GM10248 (cell line): ENCODE measurements at regions not wholly inside any gene's neighbourhood (a gene's known extent, or its start where the extent isn't known, plus 50 kb on each side); places are given as distances from the start of the nearest gene placed in this dataset.

ENCODE experiments used
- CTCF ChIA-PET: fragments of 300-600 bp; sonication (Branson Sonifier 250); formaldehyde crosslinking; extraction: SDS; loops from one replicate; lab custom pipeline; 2021; ENCODE audit warnings: antibody characterized with exemption; lab: Yijun Ruan, JAX
- POLR2A ChIA-PET: fragments of 350-650 bp; sonication (Branson Sonifier 250); formaldehyde crosslinking; extraction: SDS; loops from one replicate; lab custom pipeline; 2020; ENCODE audit warnings: antibody characterized with exemption; lab: Yijun Ruan, JAX
- DNase-seq: peaks from one replicate; pipeline ENCODE4 v3.0.0; 2012; ENCODE audit errors: extremely low spot score
- TF ChIP-seq, protein P1 (sequence below): IDR thresholded peaks from 2 replicates; pipeline ENCODE4 v1.5.1; 2012; ENCODE audit warnings: mild to moderate bottlenecking, low read depth; ENCODE audit errors: extremely low read depth, missing control alignments, control extremely low read depth

DNA sequence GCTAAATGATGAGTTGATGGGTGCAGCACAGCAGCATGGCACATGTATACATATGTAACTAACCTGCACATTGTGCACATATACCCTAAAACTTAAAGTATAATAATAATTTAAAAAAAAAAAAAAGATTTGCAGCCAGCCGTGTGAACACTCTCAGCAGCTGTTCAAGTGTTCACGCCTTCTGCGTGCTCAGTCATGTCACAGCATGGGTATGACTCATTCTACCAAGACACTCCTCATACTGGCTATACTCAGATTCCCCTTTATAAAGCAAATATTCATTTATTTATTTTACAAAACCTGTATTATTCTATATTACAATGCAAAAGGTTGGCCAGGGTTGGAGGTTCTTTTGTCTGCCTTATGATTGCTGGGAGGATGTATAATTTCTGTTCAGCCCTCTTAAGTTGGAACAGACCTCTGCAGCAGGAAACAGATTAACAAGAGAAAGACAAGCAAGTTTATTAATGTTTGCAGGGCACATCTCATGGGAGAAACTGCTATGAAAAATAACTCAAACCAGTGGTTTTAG is 1230.6 kb upstream of the CHAC2 start:
- TF ChIP-seq, protein P1, sequence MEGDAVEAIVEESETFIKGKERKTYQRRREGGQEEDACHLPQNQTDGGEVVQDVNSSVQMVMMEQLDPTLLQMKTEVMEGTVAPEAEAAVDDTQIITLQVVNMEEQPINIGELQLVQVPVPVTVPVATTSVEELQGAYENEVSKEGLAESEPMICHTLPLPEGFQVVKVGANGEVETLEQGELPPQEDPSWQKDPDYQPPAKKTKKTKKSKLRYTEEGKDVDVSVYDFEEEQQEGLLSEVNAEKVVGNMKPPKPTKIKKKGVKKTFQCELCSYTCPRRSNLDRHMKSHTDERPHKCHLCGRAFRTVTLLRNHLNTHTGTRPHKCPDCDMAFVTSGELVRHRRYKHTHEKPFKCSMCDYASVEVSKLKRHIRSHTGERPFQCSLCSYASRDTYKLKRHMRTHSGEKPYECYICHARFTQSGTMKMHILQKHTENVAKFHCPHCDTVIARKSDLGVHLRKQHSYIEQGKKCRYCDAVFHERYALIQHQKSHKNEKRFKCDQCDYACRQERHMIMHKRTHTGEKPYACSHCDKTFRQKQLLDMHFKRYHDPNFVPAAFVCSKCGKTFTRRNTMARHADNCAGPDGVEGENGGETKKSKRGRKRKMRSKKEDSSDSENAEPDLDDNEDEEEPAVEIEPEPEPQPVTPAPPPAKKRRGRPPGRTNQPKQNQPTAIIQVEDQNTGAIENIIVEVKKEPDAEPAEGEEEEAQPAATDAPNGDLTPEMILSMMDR, result no peak
- ChIA-PET CTCF (no interaction called here), POLR2A (no interaction called here)
- no peak for DNase-seq

GRCh38 chr2:52532956-52533355 is 1234.6 kb upstream of the CHAC2 start:
- TF ChIP-seq, protein P1, result no peak
- CTCF ChIA-PET, result interaction anchor here (1.2 kb wide), 1 partner anchor 17 kb away, joined by 3 read pairs; no protein-coding TSS in a partner anchor
- no peak for DNase-seq
- POLR2A ChIA-PET, result no interaction called here

DNA sequence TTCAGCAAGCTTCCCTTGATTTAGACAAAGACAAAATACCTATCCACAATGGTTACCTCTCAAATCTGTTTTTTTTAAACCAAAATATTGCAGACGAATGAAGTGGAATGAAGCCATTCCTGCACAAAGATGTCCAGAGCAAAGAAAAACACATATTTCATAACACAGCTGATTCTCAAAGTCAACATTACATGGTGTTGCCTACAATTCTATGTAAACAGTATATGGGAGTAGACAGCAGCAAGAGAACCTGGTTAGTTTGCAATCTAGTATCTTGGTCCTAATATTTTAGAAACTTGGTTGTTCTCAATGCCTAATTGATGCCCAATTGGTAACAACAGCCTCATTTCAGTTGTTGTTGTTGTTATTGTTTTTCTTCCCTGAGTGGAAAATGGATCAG is 1240.9 kb upstream of the CHAC2 start:
- TF ChIP-seq, protein P1, result no peak
- no peak for DNase-seq
- ChIA-PET CTCF (no interaction called here), POLR2A (no interaction called here)

DNA sequence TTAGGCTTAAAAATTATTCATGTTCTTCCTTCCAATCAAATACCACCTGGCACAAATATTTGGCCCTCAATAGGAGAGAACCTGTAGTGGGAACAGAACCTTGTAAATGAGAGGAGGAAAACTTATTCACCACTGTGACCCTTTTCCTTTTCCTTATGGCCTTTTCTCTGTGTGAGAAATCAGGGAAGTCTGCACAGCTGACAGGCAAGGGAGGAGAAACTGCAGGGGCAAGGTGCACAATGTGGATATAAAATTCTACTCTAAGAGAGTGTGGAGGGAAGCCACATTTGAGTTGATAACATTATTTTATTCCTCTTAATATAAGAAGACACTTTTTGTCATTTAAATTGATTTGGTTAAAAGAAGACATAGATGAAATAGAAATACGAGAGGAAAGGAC is 1247.0 kb upstream of the CHAC2 start:
- TF ChIP-seq, protein P1, result no peak
- DNase-seq, result no peak
- POLR2A ChIA-PET, result no interaction called here
- CTCF ChIA-PET, result no interaction called here

DNA sequence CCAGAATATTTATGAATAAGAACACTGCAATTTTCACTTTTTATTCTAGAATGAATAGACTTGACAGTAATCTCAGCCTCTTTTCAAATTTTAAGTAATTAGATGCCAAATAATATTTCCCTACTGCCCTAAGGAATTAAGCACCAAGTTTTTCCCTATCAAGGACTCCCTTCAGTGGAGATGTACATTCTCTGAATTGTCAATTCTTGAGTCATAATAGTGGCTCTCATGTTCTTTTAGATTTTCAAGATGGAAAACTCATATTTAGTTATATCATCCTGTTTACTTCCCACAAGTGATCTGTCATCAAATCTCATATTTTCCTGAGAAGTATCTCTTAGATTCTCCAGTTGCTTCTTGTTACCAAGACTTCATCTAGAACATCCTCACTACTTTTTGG is 1248.9 kb upstream of the CHAC2 start:
- no peak for DNase-seq
- POLR2A ChIA-PET, result no interaction called here
- TF ChIP-seq, protein P1, result no peak
- CTCF ChIA-PET, result interaction anchor here (1.0 kb wide), 1 partner anchor 23 kb away, joined by 3 read pairs; no protein-coding TSS in a partner anchor

GRCh38 chr2:52512760-52513159 is 1254.8 kb upstream of the CHAC2 start:
- DNase-seq, result no peak
- TF ChIP-seq, protein P1, result no peak
- POLR2A ChIA-PET, result no interaction called here
- CTCF ChIA-PET, result no interaction called here
